ENCODE measurements at regions not wholly inside any gene's neighbourhood (a gene's known extent, or its start where the extent isn't known, plus 50 kb on each side); places are given as distances from the start of the nearest gene placed in this dataset.

DNA sequence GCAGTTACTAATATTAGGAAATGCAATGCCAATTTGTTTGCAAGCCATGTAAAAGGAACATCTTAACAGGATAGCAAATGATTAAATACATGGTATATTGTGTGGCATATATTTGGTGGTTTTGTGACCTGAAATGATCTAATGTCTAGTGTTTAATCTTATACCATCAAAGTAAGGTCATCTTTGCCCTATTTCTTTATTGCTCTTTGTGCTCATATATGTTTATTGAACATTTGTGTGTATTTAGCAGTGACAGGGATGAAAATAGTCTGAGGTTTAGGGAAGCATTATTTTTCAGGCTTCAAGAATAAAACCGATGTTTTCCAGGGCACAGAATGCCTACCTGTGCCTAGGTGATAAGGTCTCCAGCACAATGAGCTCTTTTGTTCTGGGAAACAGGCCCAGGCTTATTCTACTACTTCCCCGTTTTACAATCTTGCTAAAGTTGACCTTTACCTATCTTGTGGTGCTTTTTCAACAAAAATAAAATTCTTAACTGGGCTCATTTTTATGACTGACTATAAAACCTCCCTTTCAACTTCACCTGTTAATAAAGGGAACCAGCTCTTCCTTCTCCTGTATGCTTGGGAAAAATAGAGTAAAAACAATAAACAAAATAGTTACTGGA is 105.6 kb upstream of the ANKH start:
- H3K9ac ChIP-seq (ENCODE audit: control insufficient read depth, insufficient read depth, low read length) = no peak overlapping the region
- ChIA-PET POLR2A (no interaction called here), CTCF (no interaction called here), RAD21 (ENCODE audit: unreplicated experiment) (no interaction called here), SMC1A (ENCODE audit: uncharacterized antibody, unreplicated experiment) (interaction anchor here (1.4 kb wide), 1 partner anchor 7 kb away, joined by 3 read pairs; no protein-coding TSS in a partner anchor)
- no peaks in the 10 kb centered on the region for H4K20me1 ChIP-seq (ENCODE audit: control insufficient read depth, insufficient read depth)
- no peaks in the 10 kb centered on the region for H3K36me3 ChIP-seq (ENCODE audit: control insufficient read depth in 2 of 2, insufficient read depth in 2 of 2, low read length in 1 of 2)
- no peak overlapping the region for H2AFZ ChIP-seq (ENCODE audit: control insufficient read depth, low read depth, low read length)
- no peak overlapping the region for H3K27ac ChIP-seq (ENCODE audit: control insufficient read depth, insufficient read depth)
- H3K79me2 ChIP-seq (ENCODE audit: control insufficient read depth, insufficient read depth, low read length) = no peaks in the 10 kb centered on the region
- BruUV-seq (replicated peaks) = no TSS peak
- FAIRE-seq (no peak), DNase-seq (ENCODE audit: low read depth, low spot score) (no peak), ATAC-seq (no peak)
- no peaks in the 10 kb centered on the region for H3K27me3 ChIP-seq (replicated peaks in 1 of 2; ENCODE audit: control insufficient read depth in 2 of 2, insufficient read depth in 2 of 2, low read length in 1 of 2)
- in situ Hi-C loops (cut with MboI) (no loop called here), intact Hi-C loops (cut with micrococcal nuclease; ENCODE audit: unreplicated experiment) (no loop called here)
- WGBS (ENCODE audit: insufficient coverage, insufficient replicate concordance, low lambda C conversion rate, missing lambda C conversion rate) = 14% methylated on average over 2 of the region's 2 CpGs
- H3K4me3 ChIP-seq = no peak overlapping the region
- H3K9me3 ChIP-seq (replicated peaks; ENCODE audit: control insufficient read depth, insufficient read depth, low read length) = no peaks in the 10 kb centered on the region
- H3K4me2 ChIP-seq (ENCODE audit: control insufficient read depth, insufficient read depth) = no peak overlapping the region
- no peaks in the 10 kb centered on the region for H3K4me1 ChIP-seq (ENCODE audit: control insufficient read depth, insufficient read depth, low read length)
- TF ChIP-seq, protein P1, sequence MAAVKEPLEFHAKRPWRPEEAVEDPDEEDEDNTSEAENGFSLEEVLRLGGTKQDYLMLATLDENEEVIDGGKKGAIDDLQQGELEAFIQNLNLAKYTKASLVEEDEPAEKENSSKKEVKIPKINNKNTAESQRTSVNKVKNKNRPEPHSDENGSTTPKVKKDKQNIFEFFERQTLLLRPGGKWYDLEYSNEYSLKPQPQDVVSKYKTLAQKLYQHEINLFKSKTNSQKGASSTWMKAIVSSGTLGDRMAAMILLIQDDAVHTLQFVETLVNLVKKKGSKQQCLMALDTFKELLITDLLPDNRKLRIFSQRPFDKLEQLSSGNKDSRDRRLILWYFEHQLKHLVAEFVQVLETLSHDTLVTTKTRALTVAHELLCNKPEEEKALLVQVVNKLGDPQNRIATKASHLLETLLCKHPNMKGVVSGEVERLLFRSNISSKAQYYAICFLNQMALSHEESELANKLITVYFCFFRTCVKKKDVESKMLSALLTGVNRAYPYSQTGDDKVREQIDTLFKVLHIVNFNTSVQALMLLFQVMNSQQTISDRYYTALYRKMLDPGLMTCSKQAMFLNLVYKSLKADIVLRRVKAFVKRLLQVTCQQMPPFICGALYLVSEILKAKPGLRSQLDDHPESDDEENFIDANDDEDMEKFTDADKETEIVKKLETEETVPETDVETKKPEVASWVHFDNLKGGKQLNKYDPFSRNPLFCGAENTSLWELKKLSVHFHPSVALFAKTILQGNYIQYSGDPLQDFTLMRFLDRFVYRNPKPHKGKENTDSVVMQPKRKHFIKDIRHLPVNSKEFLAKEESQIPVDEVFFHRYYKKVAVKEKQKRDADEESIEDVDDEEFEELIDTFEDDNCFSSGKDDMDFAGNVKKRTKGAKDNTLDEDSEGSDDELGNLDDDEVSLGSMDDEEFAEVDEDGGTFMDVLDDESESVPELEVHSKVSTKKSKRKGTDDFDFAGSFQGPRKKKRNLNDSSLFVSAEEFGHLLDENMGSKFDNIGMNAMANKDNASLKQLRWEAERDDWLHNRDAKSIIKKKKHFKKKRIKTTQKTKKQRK (IDR thresholded peaks at IDR 0.05; ENCODE audit: low read depth, low read length) = no peak
- TF ChIP-seq, protein P2, sequence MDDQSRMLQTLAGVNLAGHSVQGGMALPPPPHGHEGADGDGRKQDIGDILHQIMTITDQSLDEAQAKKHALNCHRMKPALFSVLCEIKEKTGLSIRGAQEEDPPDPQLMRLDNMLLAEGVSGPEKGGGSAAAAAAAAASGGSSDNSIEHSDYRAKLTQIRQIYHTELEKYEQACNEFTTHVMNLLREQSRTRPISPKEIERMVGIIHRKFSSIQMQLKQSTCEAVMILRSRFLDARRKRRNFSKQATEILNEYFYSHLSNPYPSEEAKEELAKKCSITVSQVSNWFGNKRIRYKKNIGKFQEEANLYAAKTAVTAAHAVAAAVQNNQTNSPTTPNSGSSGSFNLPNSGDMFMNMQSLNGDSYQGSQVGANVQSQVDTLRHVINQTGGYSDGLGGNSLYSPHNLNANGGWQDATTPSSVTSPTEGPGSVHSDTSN (IDR thresholded peaks at IDR 0.05; ENCODE audit: insufficient replicate concordance, low read depth, low read length) = no peak
- TF ChIP-seq CEBPB (IDR thresholded peaks at IDR 0.05; ENCODE audit: borderline replicate concordance in 1 of 2, low read depth in 2 of 2, low read length in 2 of 2) (no peak), POU2F2 (IDR thresholded peaks at IDR 0.05; ENCODE audit: borderline replicate concordance, low read depth, low read length) (no peak), ATF7 (IDR thresholded peaks at IDR 0.05; ENCODE audit: low read depth) (no peak), YY1 (IDR thresholded peaks at IDR 0.05; ENCODE audit: low read depth, low read length) (no peak), NR2C2 (IDR thresholded peaks at IDR 0.05; ENCODE audit: borderline replicate concordance, control insufficient read depth, insufficient read length, low read depth) (no peak), MXI1 (IDR thresholded peaks at IDR 0.05; ENCODE audit: low read depth, low read length) (no peak), TCF3 (IDR thresholded peaks at IDR 0.05; ENCODE audit: borderline replicate concordance, insufficient read depth, low read depth, low read length) (no peak), LARP7 (IDR thresholded peaks at IDR 0.05) (no peak), SRF (IDR thresholded peaks at IDR 0.05; ENCODE audit: low read depth in 2 of 2, low read length in 2 of 2) (no peak), PML (IDR thresholded peaks at IDR 0.05; ENCODE audit: low read length) (no peak), FOS (IDR thresholded peaks at IDR 0.05; ENCODE audit: borderline replicate concordance, extremely low read depth, insufficient read length) (no peak)
- TF ChIP-seq, protein P3, sequence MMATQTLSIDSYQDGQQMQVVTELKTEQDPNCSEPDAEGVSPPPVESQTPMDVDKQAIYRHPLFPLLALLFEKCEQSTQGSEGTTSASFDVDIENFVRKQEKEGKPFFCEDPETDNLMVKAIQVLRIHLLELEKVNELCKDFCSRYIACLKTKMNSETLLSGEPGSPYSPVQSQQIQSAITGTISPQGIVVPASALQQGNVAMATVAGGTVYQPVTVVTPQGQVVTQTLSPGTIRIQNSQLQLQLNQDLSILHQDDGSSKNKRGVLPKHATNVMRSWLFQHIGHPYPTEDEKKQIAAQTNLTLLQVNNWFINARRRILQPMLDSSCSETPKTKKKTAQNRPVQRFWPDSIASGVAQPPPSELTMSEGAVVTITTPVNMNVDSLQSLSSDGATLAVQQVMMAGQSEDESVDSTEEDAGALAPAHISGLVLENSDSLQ (IDR thresholded peaks at IDR 0.05) = no peak
- TF ChIP-seq, protein P4, sequence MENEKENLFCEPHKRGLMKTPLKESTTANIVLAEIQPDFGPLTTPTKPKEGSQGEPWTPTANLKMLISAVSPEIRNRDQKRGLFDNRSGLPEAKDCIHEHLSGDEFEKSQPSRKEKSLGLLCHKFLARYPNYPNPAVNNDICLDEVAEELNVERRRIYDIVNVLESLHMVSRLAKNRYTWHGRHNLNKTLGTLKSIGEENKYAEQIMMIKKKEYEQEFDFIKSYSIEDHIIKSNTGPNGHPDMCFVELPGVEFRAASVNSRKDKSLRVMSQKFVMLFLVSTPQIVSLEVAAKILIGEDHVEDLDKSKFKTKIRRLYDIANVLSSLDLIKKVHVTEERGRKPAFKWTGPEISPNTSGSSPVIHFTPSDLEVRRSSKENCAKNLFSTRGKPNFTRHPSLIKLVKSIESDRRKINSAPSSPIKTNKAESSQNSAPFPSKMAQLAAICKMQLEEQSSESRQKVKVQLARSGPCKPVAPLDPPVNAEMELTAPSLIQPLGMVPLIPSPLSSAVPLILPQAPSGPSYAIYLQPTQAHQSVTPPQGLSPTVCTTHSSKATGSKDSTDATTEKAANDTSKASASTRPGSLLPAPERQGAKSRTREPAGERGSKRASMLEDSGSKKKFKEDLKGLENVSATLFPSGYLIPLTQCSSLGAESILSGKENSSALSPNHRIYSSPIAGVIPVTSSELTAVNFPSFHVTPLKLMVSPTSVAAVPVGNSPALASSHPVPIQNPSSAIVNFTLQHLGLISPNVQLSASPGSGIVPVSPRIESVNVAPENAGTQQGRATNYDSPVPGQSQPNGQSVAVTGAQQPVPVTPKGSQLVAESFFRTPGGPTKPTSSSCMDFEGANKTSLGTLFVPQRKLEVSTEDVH (IDR thresholded peaks at IDR 0.05; ENCODE audit: low read depth, partially characterized antibody) = no peak
